Dedifferentiated amniotic fluid mesenchymal stem cell (primary cell): ENCODE measurements at regions not wholly inside any gene's neighbourhood (a gene's known extent, or its start where the extent isn't known, plus 50 kb on each side); places are given as distances from the start of the nearest gene placed in this dataset.
"Not testable (repeated sequence)": the region's sequence is repeated elsewhere in the genome, so short reads cannot be mapped to it uniquely, and the experiment has no call there.

Experiments used
- DNase-seq: peaks from one replicate; pipeline ENCODE4 v3.0.0-alpha.2; 2016; ENCODE audit errors: extremely low spot score

- no peak for DNase-seq
Observed at GRCh38 chr6:68237205-68237604, 397.9 kb upstream of the ADGRB3 start.

DNA sequence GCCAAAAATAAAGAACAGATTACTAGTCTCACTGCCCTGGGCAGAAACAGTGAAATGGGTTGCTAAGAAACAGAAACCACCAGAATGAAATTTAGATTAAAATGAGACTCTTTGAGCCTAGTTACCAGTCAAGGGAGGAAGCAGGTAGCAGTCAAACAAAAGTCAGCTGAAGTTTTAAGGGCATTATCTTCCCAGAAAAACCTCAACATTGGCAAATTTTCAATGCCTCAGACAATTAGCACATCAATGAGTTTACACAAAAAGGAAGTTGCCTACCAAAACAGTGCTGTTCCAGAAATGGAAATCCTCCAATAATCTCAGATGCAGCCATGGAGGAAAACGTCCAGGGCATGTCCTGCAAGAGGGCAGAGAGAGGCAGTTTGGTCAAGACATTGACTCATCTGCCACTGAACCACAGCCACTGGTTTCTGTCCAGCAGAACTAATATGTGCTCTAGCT is 399.7 kb upstream of the ADGRB3 start:
- DNase-seq = no peak

DNA sequence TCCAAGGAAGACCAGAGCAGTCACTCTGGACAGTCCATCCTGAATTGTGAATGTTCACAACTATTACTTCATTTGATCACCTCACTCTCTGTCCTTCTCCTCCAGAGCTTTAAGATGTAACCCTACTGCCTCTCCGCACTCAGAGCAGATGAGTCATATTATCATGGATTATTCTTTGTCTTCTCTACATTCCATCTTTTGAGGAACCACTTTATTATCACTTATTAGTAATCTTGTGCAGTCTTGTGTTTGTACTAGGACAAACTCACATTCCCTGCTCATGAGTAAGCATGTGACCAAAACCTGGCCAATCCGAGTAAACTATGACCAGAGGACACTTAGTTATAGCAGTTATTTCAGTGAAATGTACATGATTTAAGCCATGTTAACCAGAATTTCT is 401.5 kb upstream of the ADGRB3 start:
- no peak for DNase-seq

DNA sequence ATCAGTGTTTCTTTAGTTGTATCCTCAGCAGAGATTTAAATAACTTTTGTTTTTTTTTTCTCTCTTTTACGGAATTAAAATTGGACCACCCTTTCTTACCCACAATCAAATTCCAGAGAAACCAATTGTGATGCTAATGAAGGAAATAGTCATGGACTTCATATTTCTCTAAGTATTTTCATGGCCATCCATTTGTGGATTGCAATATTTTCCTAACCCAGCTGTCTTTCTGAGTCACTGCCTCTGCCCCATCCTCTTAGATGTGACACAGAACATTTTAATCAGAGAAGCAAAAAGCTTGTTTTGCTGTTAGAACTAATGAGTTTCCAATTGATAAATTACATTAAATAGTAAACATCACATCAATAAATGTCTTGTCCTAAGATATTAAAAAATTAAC is 405.5 kb upstream of the ADGRB3 start:
- no peak for DNase-seq

GRCh38 chr6:68226460-68226859 is 408.6 kb upstream of the ADGRB3 start:
- no peak for DNase-seq

GRCh38 chr6:68225729-68226128 is 409.4 kb upstream of the ADGRB3 start:
- DNase-seq = no peak

DNA sequence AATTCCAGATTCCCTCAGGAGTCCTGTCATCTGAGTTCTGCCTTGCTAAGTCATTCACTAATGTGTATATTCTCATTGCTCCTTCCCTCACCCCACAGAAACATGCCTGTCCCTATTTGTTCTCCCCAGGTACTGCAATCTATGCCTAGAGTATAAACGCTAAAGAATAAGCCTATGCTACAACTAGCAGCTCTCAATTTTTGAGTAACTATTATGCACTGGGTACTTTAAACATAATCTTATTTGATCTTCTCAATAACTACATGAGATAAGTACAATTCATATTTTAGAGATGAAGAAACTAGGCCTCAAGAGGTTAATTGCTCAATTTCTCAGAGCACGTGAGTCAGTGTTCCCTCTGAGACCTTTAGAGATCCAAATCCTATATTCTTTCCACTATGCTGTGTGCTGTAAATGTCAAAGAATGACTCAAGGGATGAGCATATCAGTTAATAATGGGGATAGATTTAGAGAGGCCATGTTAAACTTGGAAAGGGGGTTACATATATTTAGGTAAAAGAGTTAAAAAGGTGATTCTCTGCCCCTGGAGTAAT is 423.8 kb upstream of the ADGRB3 start:
- no peak for DNase-seq

DNA sequence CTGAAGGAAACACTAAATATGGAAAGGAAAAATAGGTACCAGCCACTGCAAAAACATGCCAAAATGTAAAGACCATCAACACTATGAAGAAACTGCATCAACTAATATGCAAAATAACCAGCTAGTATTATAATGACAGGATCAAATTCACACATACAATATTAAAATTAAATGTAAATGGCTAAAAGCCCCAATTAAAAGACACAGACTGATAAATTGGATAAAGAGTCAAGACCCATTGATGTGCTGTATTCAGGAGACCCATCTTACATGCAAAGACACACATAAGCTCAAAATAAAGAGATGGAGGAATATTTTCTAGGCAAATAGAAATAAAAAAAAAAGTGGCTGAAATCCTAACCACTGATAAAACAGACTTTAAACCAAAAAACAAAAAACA is 427.5 kb upstream of the ADGRB3 start:
- not testable (repeated sequence) for DNase-seq

DNA sequence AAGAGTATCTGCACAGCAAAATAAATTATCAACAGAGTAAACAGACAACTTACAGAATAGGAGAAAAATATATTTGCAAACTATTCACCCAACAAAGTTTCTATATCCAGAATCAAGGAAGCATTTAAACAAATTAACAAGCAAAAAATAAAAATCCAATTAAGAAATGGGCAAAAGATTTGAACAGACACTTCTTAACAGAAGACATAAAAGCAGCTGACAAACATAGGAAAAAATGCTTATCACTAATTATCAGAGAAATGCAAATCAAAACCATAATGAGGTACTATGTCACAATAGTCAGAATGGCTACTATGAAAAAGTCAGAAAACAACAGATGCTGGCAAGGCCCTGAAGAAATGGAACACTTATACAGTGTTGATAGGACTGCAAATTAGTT is 434.2 kb upstream of the ADGRB3 start:
- no peak for DNase-seq

GRCh38 chr6:68197356-68197755 is 437.7 kb upstream of the ADGRB3 start:
- no peak for DNase-seq

- no peak for DNase-seq
Observed at GRCh38 chr6:68196645-68197044, 438.4 kb upstream of the ADGRB3 start.

DNA sequence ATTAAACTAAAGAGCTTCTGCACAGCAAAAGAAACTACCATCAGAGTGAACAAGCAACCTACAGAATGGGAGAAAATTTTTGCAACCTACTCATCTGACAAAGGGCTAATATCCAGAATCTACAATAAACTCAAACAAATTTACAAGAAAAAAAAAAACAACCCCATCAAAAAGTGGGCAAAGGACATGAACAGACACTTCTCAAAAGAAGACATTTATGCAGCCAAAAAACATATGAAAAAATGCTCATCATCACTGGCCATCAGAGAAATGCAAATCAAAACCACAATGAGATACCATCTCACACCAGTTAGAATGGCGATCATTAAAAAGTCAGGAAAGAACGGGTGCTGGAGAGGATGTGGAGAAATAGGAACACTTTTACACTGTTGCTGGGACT is 439.3 kb upstream of the ADGRB3 start:
- not testable (repeated sequence) for DNase-seq

GRCh38 chr6:68194846-68195478 is 440.1 kb upstream of the ADGRB3 start:
- DNase-seq = no peak

DNA sequence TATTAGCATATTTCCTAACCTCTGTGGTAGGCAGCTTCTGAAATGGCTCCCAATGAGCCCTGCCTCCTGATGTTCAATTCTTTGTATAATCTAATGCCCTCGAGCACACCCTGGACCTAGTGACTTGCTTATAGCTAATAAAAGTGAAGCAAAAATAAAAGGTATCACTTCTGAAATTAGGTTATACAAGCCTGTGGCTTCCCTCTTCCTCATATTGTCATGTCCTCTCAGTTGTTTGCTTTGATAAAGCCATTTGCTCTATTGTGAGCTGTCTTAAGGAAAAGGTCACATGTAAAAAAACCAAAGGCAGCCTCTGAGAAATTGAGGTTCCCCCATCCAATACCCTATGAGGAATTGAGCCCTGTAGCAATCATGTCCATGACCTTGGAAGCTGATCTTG is 442.1 kb upstream of the ADGRB3 start:
- DNase-seq = no peak

DNA sequence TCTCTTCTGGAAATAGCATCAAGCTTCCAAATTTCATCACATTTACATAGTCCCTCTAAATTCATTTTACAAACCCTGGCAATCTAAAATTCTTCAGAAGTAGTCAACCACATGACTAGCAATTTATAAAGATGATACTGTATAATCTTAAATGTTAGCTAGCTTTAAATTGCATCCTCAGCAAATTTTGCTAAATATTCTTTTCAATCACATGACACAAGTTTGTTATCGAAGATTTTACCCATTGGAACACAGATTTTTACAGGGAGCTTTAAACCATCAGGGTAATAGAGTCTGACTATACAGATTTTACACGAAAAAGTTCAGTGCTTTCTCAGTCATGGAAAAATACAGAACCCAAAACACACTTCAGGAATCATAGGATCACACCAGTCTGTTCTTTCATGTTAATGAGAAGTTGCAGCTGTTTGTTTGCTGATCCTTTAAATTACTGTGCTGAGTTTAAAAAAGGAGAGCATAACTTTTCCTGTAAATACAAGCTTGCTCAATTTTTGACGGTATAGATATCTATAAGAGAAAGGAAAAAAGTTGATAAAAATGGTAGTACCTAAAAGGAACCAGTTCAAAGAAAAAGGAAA is 445.8 kb upstream of the ADGRB3 start:
- DNase-seq = no peak

DNA sequence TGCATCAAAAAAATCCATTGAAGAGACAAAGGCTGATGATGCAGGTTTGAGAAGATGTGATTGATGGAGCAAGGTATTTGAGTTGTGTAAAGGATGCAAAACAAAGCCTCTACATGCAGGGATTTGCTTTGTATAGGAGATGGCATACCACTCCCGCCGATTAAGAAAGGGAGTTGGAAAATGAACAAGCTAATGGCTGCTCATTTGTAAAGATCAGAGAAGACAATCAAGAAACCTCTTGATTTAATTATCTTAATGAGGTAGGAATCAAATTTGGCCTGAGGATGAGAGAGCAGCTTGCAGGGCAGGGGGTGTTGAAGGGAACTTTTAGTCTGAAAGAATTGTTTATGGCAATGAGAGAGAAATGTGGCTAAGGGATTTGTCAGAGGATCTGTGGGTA is 448.2 kb upstream of the ADGRB3 start:
- no peak for DNase-seq

- DNase-seq = no peak
Observed at GRCh38 chr6:68182386-68182785, 452.7 kb upstream of the ADGRB3 start.

GRCh38 chr6:68181027-68181426 is 454.1 kb upstream of the ADGRB3 start:
- not testable (repeated sequence) for DNase-seq

GRCh38 chr6:68173616-68174015 is 461.5 kb upstream of the ADGRB3 start:
- no peak for DNase-seq

- no peak for DNase-seq
Observed at GRCh38 chr6:68169922-68170321, 465.2 kb upstream of the ADGRB3 start.

DNA sequence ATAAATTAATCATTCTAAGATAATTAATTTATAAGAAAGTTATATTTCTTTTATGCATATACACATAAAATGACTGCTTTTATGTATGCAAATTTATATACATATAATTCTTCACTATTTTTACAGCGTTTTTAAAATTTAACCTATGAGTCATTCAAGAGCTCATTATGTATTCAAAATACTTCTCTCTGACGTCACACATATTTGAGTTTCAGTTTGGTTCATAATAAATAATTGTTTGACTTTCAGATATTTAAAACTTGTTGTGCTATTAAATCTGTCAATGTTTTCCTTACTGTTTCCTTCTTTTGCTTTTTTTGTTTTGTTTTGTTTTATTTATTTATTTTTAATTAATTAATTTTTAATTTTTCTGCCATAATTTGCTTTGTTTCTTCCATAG is 467.5 kb upstream of the ADGRB3 start:
- no peak for DNase-seq

DNA sequence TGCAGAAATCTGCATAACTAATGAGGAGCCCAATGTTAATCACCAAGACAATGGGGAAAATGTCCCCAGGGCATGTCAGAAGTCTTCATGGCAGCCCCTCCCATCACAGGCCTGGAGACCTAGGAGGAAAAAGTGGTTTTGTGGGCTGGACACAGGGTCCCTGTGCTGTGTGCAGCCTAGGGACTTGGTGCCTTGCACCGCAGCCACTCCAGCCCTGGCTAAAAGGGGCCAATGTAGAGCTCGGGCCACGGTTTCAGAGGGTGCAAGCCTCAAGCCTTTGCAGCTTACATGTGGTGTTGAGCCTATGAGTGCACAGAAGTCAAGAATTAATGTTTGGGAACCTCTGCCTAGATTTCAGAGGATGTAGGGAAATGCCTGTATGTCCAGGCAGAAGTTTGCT is 474.3 kb upstream of the ADGRB3 start:
- not testable (repeated sequence) for DNase-seq

- DNase-seq = no peak
Observed at GRCh38 chr6:68160348-68160747, 474.7 kb upstream of the ADGRB3 start.

GRCh38 chr6:68159433-68159832 is 475.6 kb upstream of the ADGRB3 start:
- DNase-seq = no peak
